WTC11 (cell line): ENCODE measurements at regions not wholly inside any gene's neighbourhood (a gene's known extent, or its start where the extent isn't known, plus 50 kb on each side); places are given as distances from the start of the nearest gene placed in this dataset.

Experiments used
- ATAC-seq: fragments of 200-7000 bp; cut with Tn5 transposase; 2 replicates; pipeline ENCODE4 v1.10.0; 2021; ENCODE audit warnings: mild to moderate bottlenecking, moderate library complexity
- CTCF ChIA-PET: fragments of 300-600 bp; sonication (Branson Sonifier 250); formaldehyde crosslinking; loops from one replicate; lab custom pipeline; 2021; ENCODE audit warnings: antibody characterized with exemption; lab: Charles Lee
- POLR2A ChIA-PET: fragments of 350-600 bp; sonication (Branson Sonifier 250); formaldehyde crosslinking; loops from one replicate; lab custom pipeline; 2021; ENCODE audit warnings: antibody characterized with exemption; lab: Charles Lee
- DNase-seq: peaks from one replicate; pipeline ENCODE4 v3.0.0; 2021; ENCODE audit warnings: low spot score
- H3K27ac Mint-ChIP-seq: 2 replicates; pipeline ENCODE4 v1.8.0; 2021; ENCODE audit warnings: mixed read lengths
- H3K27me3 Mint-ChIP-seq: 2 replicates; pipeline ENCODE4 v1.8.0; 2021; ENCODE audit warnings: low read depth, mild to moderate bottlenecking, moderate library complexity, mixed read lengths
- H3K36me3 Mint-ChIP-seq: 2 replicates; pipeline ENCODE4 v1.8.0; 2021; ENCODE audit warnings: mixed read lengths
- H3K4me1 Mint-ChIP-seq: 2 replicates; pipeline ENCODE4 v1.8.0; 2022; ENCODE audit warnings: mixed read lengths
- H3K4me3 Mint-ChIP-seq: 2 replicates; pipeline ENCODE4 v1.8.0; 2021; ENCODE audit warnings: mild to moderate bottlenecking, moderate library complexity, mixed read lengths
- H3K9me3 Mint-ChIP-seq: 2 replicates; pipeline ENCODE4 v1.8.0; 2021; ENCODE audit warnings: mixed read lengths
- AR ChIP-seq: fragments of 250-450 bp; sonication (Bioruptor Pico); IDR thresholded peaks from 2 replicates; pipeline ENCODE4 v1.9.0; 2021; ENCODE audit warnings: mild to moderate bottlenecking
- ATF1 ChIP-seq: sonication (generic); formaldehyde crosslinking; IDR thresholded peaks from 2 replicates; pipeline ENCODE4 v1.8.1; 2023; ENCODE audit warnings: mild to moderate bottlenecking, moderate library complexity, missing genetic modification reagents
- ATF2 ChIP-seq: sonication (generic); formaldehyde crosslinking; IDR thresholded peaks from 2 replicates; pipeline ENCODE4 v1.8.1; 2022; ENCODE audit warnings: low read depth, missing genetic modification reagents, borderline replicate concordance
- E2F5 ChIP-seq: sonication (generic); formaldehyde crosslinking; IDR thresholded peaks from 2 replicates; pipeline ENCODE4 v1.8.1; 2022; ENCODE audit warnings: mild to moderate bottlenecking, moderate library complexity, missing genetic modification reagents
- ERG ChIP-seq: fragments of 250-450 bp; sonication (Bioruptor Pico); IDR thresholded peaks from 2 replicates; pipeline ENCODE4 v1.8.0; 2021; ENCODE audit warnings: mild to moderate bottlenecking
- NFATC4 ChIP-seq: fragments of 250-450 bp; sonication (Bioruptor Pico); IDR thresholded peaks from 2 replicates; pipeline ENCODE4 v1.9.0; 2021; ENCODE audit warnings: mild to moderate bottlenecking
- NFE2L1 ChIP-seq: sonication (generic); formaldehyde crosslinking; IDR thresholded peaks from 2 replicates; pipeline ENCODE4 v1.8.1; 2023; ENCODE audit warnings: missing genetic modification reagents
- NFYB ChIP-seq: sonication (generic); formaldehyde crosslinking; conservative IDR thresholded peaks from 2 replicates; pipeline ENCODE4 v1.8.0; 2022; ENCODE audit warnings: low read depth, missing genetic modification reagents
- OVOL2 ChIP-seq: fragments of 250-450 bp; sonication (Bioruptor Pico); IDR thresholded peaks from 2 replicates; pipeline ENCODE4 v1.9.0; 2021; ENCODE audit warnings: mild to moderate bottlenecking, borderline replicate concordance
- USF1 ChIP-seq: sonication (generic); formaldehyde crosslinking; IDR thresholded peaks from 2 replicates; pipeline ENCODE4 v1.8.0; 2022; ENCODE audit warnings: mild to moderate bottlenecking, missing genetic modification reagents
- ZMAT4 ChIP-seq: fragments of 250-450 bp; sonication (Bioruptor Pico); IDR thresholded peaks from 2 replicates; pipeline ENCODE4 v1.9.0; 2021; ENCODE audit warnings: mild to moderate bottlenecking
- ZNF121 ChIP-seq: sonication (generic); formaldehyde crosslinking; IDR thresholded peaks from 2 replicates; pipeline ENCODE4 v1.8.0; 2023; ENCODE audit warnings: missing genetic modification reagents
- ZNF138 ChIP-seq: sonication (generic); formaldehyde crosslinking; conservative IDR thresholded peaks from 2 replicates; pipeline ENCODE4 v1.8.1; 2022; ENCODE audit warnings: mild to moderate bottlenecking, moderate library complexity, missing genetic modification reagents
- ZNF219 ChIP-seq: sonication (generic); formaldehyde crosslinking; IDR thresholded peaks from 2 replicates; pipeline ENCODE4 v1.8.0; 2023; ENCODE audit warnings: missing genetic modification reagents, mild to moderate bottlenecking, borderline replicate concordance
- ZNF425 ChIP-seq: fragments of 250-450 bp; sonication (Bioruptor Pico); conservative IDR thresholded peaks from 2 replicates; pipeline ENCODE4 v1.9.0; 2021; ENCODE audit warnings: mild to moderate bottlenecking

GRCh38 chr13:22050951-22051563 lies 380.2 kb downstream of the FGF9 start:
- TF ChIP-seq ATF2 (CRISPR knock-in tag) (no peak), ZNF219 (CRISPR knock-in tag) (no peak), ERG (no peak), USF1 (CRISPR knock-in tag) (no peak), NFE2L1 (CRISPR knock-in tag) (no peak), ATF1 (CRISPR knock-in tag) (no peak), ZNF121 (CRISPR knock-in tag) (no peak), ZMAT4 (CRISPR knock-in tag) (no peak), NFATC4 (CRISPR knock-in tag) (no peak), ZNF425 (CRISPR knock-in tag) (no peak), NFYB (no peak), AR (no peak), E2F5 (CRISPR knock-in tag) (no peak)
- Mint-ChIP-seq H3K36me3 (no peaks in the 10 kb centered on the region), H3K9me3 (peaks cover 4% of the 10 kb centered on the region), H3K27ac (no peak overlapping the region), H3K4me3 (no peak overlapping the region), H3K4me1 (peaks cover 9% of the 10 kb centered on the region), H3K27me3 (peaks cover 5% of the 10 kb centered on the region; the same call in 1 of the 2 replicates)
- ChIA-PET CTCF (no interaction called here), POLR2A (no interaction called here)
- DNase-seq (no peak), ATAC-seq (no peak)

GRCh38 chr13:22053053-22053452 lies 382.2 kb downstream of the FGF9 start:
- peaks cover 5% of the 10 kb centered on the region; the same call in 1 of the 2 replicates for H3K27me3 Mint-ChIP-seq
- TF ChIP-seq OVOL2 (no peak), ZNF138 (CRISPR knock-in tag) (no peak), E2F5 (CRISPR knock-in tag) (no peak)
- peaks cover 7% of the 10 kb centered on the region for H3K9me3 Mint-ChIP-seq
- H3K4me1 Mint-ChIP-seq: peaks cover 9% of the 10 kb centered on the region
- ChIA-PET POLR2A (no interaction called here), CTCF (no interaction called here)
- no peak for ATAC-seq
- no peak overlapping the region for H3K4me3 Mint-ChIP-seq
- no peaks in the 10 kb centered on the region for H3K36me3 Mint-ChIP-seq
- no peak for DNase-seq
- no peak overlapping the region for H3K27ac Mint-ChIP-seq
